Heart left ventricle (tissue), 13 donors: ENCODE measurements at regions not wholly inside any gene's neighbourhood (a gene's known extent, or its start where the extent isn't known, plus 50 kb on each side); places are given as distances from the start of the nearest gene placed in this dataset.

ENCODE experiments used
- POLR2A ChIP-seq, 2 donors: fragments of 450-650 bp; IDR thresholded peaks; one replicate each; pipeline ENCODE4 v1.6.1; 2017; ENCODE audit warnings: antibody characterized with exemption in 2 of 2, mild to moderate bottlenecking in 2 of 2, moderate library complexity in 2 of 2
- TF ChIP-seq, protein P1 (sequence below), 12 donors: fragments of 200-600 bp; sonication (generic) in 4 of 12; IDR thresholded peaks; one replicate each; pipeline versions ENCODE4 v1.5.0 to v1.8.0; 2018 to 2022; ENCODE audit warnings: antibody characterized with exemption in 12 of 12, mild to moderate bottlenecking in 5 of 12
- donor health status: ischemic (EF 13 %, LVEDD 7.1; RV severe dilation, severe dysfunction).
- donor health status: DM: no; HTN: yes; CAD: no.
- donor health status: DM: no; HTN: no; CAD: no.
- donor health status: ischemic (EF 25% LVEDD 6.9; RV normal size, moderate dysfunction).
- donor health status: ischemic (EF 25% LVEDD 5.7; RV mildly dilated, moderate dysfunction).
- donor health status: ischemic (EF 35%, LVEDD 5.7; RV mildly dilated, moderate dysfunction).
- donor health status: nonischemic (EF 11% LVEDD 7.7; RV severe dilation, severe dysfunction).
- donor health status: DM: yes; HTN: yes; CAD: no.
- donor health status: PGD.
- donor health status: ischemic (EF 29% LVEDD 5.4; RV normal size, mild dysfunction).
- donor health status: nonischemic (EF 23%, LVEDD 6.1; RV moderate dilation, normal function).

DNA sequence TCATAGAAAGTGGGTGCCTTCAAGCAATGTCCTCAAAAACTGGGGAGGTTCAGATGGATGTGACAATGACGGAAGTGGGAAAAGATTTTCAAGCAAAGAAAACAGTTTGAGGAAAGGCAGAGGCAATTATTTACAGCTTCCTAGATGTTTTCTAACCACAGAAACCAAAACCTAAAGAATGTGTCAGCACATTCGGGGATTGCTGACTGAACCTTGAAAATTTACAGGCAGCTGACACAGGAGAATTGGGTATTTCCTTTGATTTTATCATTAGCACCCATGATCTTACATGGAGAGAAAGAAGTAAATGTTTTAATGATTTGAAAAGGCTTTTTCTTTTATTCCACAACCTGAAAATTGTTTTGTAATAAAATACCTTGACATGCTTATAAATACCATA, 369.0 kb downstream of the ACTL7B start:
- TF ChIP-seq, protein P1, sequence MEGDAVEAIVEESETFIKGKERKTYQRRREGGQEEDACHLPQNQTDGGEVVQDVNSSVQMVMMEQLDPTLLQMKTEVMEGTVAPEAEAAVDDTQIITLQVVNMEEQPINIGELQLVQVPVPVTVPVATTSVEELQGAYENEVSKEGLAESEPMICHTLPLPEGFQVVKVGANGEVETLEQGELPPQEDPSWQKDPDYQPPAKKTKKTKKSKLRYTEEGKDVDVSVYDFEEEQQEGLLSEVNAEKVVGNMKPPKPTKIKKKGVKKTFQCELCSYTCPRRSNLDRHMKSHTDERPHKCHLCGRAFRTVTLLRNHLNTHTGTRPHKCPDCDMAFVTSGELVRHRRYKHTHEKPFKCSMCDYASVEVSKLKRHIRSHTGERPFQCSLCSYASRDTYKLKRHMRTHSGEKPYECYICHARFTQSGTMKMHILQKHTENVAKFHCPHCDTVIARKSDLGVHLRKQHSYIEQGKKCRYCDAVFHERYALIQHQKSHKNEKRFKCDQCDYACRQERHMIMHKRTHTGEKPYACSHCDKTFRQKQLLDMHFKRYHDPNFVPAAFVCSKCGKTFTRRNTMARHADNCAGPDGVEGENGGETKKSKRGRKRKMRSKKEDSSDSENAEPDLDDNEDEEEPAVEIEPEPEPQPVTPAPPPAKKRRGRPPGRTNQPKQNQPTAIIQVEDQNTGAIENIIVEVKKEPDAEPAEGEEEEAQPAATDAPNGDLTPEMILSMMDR (IDR thresholded peaks at IDR 0.05) = no peak
- TF ChIP-seq POLR2A (IDR thresholded peaks at IDR 0.05) = no peak
